HCT116 (cell line): ENCODE measurements at regions not wholly inside any gene's neighbourhood (a gene's known extent, or its start where the extent isn't known, plus 50 kb on each side); places are given as distances from the start of the nearest gene placed in this dataset.

Source experiments
- ATAC-seq: fragments of 200-7000 bp; cut with Tn5 transposase; 2 replicates; pipeline ENCODE4 v1.9.1; 2020; ENCODE audit warnings: mild to moderate bottlenecking, moderate library complexity
- BruUV-seq: library from RNA; stranded (reverse); fragments of 400-500 nt; replicated peaks from 2 replicates; lab custom pipeline; 2021; lab: Mats Ljungman, UMichigan
- CTCF ChIA-PET: fragments of 300-600 bp; sonication (Branson Sonifier 250); formaldehyde crosslinking; loops from one replicate; lab custom pipeline; 2021; ENCODE audit warnings: antibody characterized with exemption; lab: Charles Lee
- POLR2A ChIA-PET: fragments of 300-600, 350-600 bp; sonication (Branson Sonifier 250); formaldehyde crosslinking; loops from one replicate; lab custom pipeline; 2021; ENCODE audit warnings: antibody characterized with exemption; lab: Charles Lee
- RAD21 ChIA-PET, 2 experiments: fragments of 300-600 bp; sonication (Branson Sonifier 250); formaldehyde crosslinking; loops; one replicate each; lab custom pipeline; 2023; ENCODE audit warnings: low total read pairs in 2 of 2; ENCODE audit not compliant: uncharacterized antibody in 2 of 2, unreplicated experiment in 2 of 2, low non-redundant PET in 1 of 2; lab: Charles Lee
- DNase-seq: peaks from one replicate; pipeline ENCODE4 v3.0.0-alpha.2; 2010; ENCODE audit warnings: low read depth, low spot score
- H2AFZ ChIP-seq: fragments of 200-600 bp; shearing (Covaris generic), sonication (generic); 2 replicates; pipeline ENCODE4 v1.6.1; 2017; ENCODE audit warnings: low read depth, mixed run types, mixed read lengths, antibody characterized with exemption, low read length; ENCODE audit not compliant: poor library complexity, severe bottlenecking
- H3K27ac ChIP-seq: 2 replicates; pipeline ENCODE4 v1.5.1; 2012; ENCODE audit warnings: low read depth, low read length
- H3K27me3 ChIP-seq: fragments of 200-600 bp; sonication (generic); 2 replicates; pipeline ENCODE4 v1.6.1; 2016; ENCODE audit warnings: mixed run types, low read length, mixed read lengths; ENCODE audit not compliant: insufficient read depth
- H3K36me3 ChIP-seq, 2 experiments: fragments of 200-500 bp in 1 of 2; fragments of 200-600 bp in 1 of 2; sonication (Bioruptor generic) in 1 of 2; sonication (generic) in 1 of 2; 2 replicates each; pipeline versions ENCODE4 v1.5.1 to v1.6.1; 2014 to 2016; ENCODE audit warnings: low read length in 2 of 2, inconsistent platforms in 1 of 2, mixed read lengths in 1 of 2, mixed run types in 1 of 2; ENCODE audit not compliant: insufficient read depth in 2 of 2, control insufficient read depth in 1 of 2
- H3K4me1 ChIP-seq, 2 experiments: fragments of 200-600 bp in 1 of 2; sonication (generic) in 1 of 2; 2 replicates each; pipeline versions ENCODE4 v1.5.1 to v1.6.1; 2012 to 2017; ENCODE audit warnings: low read length in 2 of 2, inconsistent platforms in 1 of 2, mild to moderate bottlenecking in 1 of 2, mixed read lengths in 1 of 2, mixed run types in 1 of 2, moderate library complexity in 1 of 2; ENCODE audit not compliant: insufficient read depth in 2 of 2, control insufficient read depth in 1 of 2
- H3K4me2 ChIP-seq: fragments of 200-600 bp; sonication (generic); 2 replicates; pipeline ENCODE4 v1.6.1; 2017; ENCODE audit warnings: mixed run types, low read length, mixed read lengths
- H3K4me3 ChIP-seq, 2 experiments: fragments of 200-600 bp in 1 of 2; sonication (generic) in 1 of 2; replicated peaks in 1 of 2; 2 replicates each; pipeline ENCODE4 v1.5.1; 2011 to 2016; ENCODE audit warnings: low read length in 2 of 2, control low read depth in 1 of 2, low read depth in 1 of 2, mild to moderate bottlenecking in 1 of 2, mixed read lengths in 1 of 2, mixed run types in 1 of 2
- H3K79me2 ChIP-seq: fragments of 200-600 bp; sonication (generic); 2 replicates; pipeline ENCODE4 v1.6.1; 2017; ENCODE audit warnings: mild to moderate bottlenecking, mixed run types, low read length, moderate library complexity, mixed read lengths; ENCODE audit not compliant: insufficient read depth
- H3K9ac ChIP-seq: fragments of 200-600 bp; sonication (generic); 2 replicates; pipeline ENCODE4 v1.6.1; 2016; ENCODE audit warnings: low read length, mixed read lengths
- H3K9me2 ChIP-seq: fragments of 200-600 bp; sonication (generic), shearing (Covaris generic); 2 replicates; pipeline ENCODE4 v1.6.1; 2017; ENCODE audit warnings: mixed run types, mild to moderate bottlenecking, moderate library complexity; ENCODE audit not compliant: insufficient read depth
- H3K9me3 ChIP-seq, 2 experiments: fragments of 200-500 bp in 1 of 2; fragments of 200-600 bp in 1 of 2; sonication (Bioruptor generic) in 1 of 2; sonication (generic) in 1 of 2; 2 replicates each; pipeline ENCODE4 v1.6.1; 2014 to 2017; ENCODE audit warnings: low read length in 2 of 2, mixed read lengths in 2 of 2, inconsistent platforms in 1 of 2, low read depth in 1 of 2, mild to moderate bottlenecking in 1 of 2, mixed run types in 1 of 2, moderate library complexity in 1 of 2; ENCODE audit not compliant: control insufficient read depth in 1 of 2, insufficient read depth in 1 of 2
- H4K20me1 ChIP-seq: fragments of 200-600 bp; sonication (generic), shearing (Covaris generic); 2 replicates; pipeline ENCODE4 v1.6.1; 2017; ENCODE audit warnings: mixed run types, mild to moderate bottlenecking, moderate library complexity; ENCODE audit not compliant: insufficient read depth
- CEBPB ChIP-seq: IDR thresholded peaks from 2 replicates; pipeline ENCODE4 v1.6.1; 2012; ENCODE audit warnings: low read depth
- EGR1 ChIP-seq: IDR thresholded peaks from 2 replicates; pipeline ENCODE4 v1.6.1; 2012; ENCODE audit warnings: low read depth
- ELF1 ChIP-seq: IDR thresholded peaks from 2 replicates; pipeline ENCODE4 v1.6.1; 2012; ENCODE audit warnings: low read depth, borderline replicate concordance
- EZH2phosphoT487 ChIP-seq: fragments of 200-600 bp; IDR thresholded peaks from 2 replicates; pipeline ENCODE4 v1.6.1; 2018; ENCODE audit warnings: antibody characterized with exemption, borderline replicate concordance
- FOSL1 ChIP-seq: IDR thresholded peaks from 2 replicates; pipeline ENCODE4 v1.6.1; 2012; ENCODE audit warnings: low read depth
- MAX ChIP-seq: IDR thresholded peaks from 2 replicates; pipeline ENCODE4 v1.6.1; 2012
- POLR2AphosphoS5 ChIP-seq: IDR thresholded peaks from 2 replicates; pipeline ENCODE4 v1.6.1; 2011; ENCODE audit warnings: mild to moderate bottlenecking, low read depth, low read length, moderate library complexity
- RAD21 ChIP-seq: IDR thresholded peaks from 2 replicates; pipeline ENCODE4 v1.6.1; 2012; ENCODE audit warnings: low read depth, mild to moderate bottlenecking
- SIN3A ChIP-seq: IDR thresholded peaks from 2 replicates; pipeline ENCODE4 v1.6.1; 2012; ENCODE audit warnings: low read depth
- SP1 ChIP-seq: IDR thresholded peaks from 2 replicates; pipeline ENCODE4 v1.6.1; 2012; ENCODE audit warnings: low read depth
- SRF ChIP-seq: IDR thresholded peaks from 2 replicates; pipeline ENCODE4 v1.6.1; 2012; ENCODE audit warnings: low read depth
- TCF7L2 ChIP-seq: IDR thresholded peaks from 2 replicates; pipeline ENCODE4 v1.7.0; 2011; ENCODE audit warnings: borderline replicate concordance, inconsistent platforms; ENCODE audit not compliant: insufficient read depth, insufficient read length; ENCODE audit errors: extremely low read depth
- YY1 ChIP-seq: IDR thresholded peaks from 2 replicates; pipeline ENCODE4 v1.6.1; 2011; ENCODE audit warnings: low read length, low read depth, moderate library complexity, mild to moderate bottlenecking; ENCODE audit not compliant: insufficient replicate concordance; ENCODE audit errors: extremely low read depth
- ZBTB33 ChIP-seq: IDR thresholded peaks from 2 replicates; pipeline ENCODE4 v1.6.1; 2011; ENCODE audit warnings: mild to moderate bottlenecking, low read length, moderate library complexity; ENCODE audit not compliant: insufficient replicate concordance; ENCODE audit errors: extremely low read depth
- ZFX ChIP-seq: fragments of 450-650 bp; IDR thresholded peaks from 2 replicates; pipeline ENCODE4 v1.6.1; 2017
- intact Hi-C: fragments of 100-400 bp; cut with micrococcal nuclease; formaldehyde crosslinking; loops from 2 replicates; pipeline ENCODE4 v1.10.0; 2022
- TF ChIP-seq, protein P1 (sequence below): IDR thresholded peaks from 2 replicates; pipeline ENCODE4 v1.6.1; 2012; ENCODE audit warnings: low read depth
- TF ChIP-seq, protein P2 (sequence below): IDR thresholded peaks from 2 replicates; pipeline ENCODE4 v1.6.1; 2012

DNA sequence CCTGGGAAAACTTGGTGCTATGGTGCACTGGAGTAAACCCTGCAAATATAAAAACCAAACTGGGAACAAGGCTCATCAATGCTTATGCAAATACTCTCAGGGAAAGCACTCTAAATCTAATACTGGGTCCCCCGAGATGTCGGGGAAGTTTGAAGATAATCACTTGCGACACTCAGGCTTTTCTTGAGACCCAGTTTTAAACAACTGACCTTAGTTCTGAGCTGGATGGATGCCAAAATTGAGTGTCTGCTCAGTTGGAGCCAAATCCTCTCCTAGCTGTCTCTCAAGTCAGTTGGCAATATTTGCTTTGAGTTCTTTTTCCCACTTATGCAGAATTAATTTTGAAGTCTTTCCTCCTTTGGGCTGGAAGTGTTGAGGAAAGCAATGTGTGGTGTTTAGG is 75.5 kb upstream of the CD2AP start:
- Histone ChIP-seq H3K4me3 (no peak overlapping the region), H4K20me1 (no peaks in the 10 kb centered on the region)
- CTCF ChIA-PET, result no interaction called here
- ATAC-seq, result no peak
- no peak for TF ChIP-seq SP1
- TF ChIP-seq SIN3A, result no peak
- TF ChIP-seq, protein P1, sequence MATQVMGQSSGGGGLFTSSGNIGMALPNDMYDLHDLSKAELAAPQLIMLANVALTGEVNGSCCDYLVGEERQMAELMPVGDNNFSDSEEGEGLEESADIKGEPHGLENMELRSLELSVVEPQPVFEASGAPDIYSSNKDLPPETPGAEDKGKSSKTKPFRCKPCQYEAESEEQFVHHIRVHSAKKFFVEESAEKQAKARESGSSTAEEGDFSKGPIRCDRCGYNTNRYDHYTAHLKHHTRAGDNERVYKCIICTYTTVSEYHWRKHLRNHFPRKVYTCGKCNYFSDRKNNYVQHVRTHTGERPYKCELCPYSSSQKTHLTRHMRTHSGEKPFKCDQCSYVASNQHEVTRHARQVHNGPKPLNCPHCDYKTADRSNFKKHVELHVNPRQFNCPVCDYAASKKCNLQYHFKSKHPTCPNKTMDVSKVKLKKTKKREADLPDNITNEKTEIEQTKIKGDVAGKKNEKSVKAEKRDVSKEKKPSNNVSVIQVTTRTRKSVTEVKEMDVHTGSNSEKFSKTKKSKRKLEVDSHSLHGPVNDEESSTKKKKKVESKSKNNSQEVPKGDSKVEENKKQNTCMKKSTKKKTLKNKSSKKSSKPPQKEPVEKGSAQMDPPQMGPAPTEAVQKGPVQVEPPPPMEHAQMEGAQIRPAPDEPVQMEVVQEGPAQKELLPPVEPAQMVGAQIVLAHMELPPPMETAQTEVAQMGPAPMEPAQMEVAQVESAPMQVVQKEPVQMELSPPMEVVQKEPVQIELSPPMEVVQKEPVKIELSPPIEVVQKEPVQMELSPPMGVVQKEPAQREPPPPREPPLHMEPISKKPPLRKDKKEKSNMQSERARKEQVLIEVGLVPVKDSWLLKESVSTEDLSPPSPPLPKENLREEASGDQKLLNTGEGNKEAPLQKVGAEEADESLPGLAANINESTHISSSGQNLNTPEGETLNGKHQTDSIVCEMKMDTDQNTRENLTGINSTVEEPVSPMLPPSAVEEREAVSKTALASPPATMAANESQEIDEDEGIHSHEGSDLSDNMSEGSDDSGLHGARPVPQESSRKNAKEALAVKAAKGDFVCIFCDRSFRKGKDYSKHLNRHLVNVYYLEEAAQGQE, result no peak
- no peak for TF ChIP-seq SRF
- no peak for TF ChIP-seq CEBPB
- TF ChIP-seq EZH2phosphoT487, result no peak
- no peak for TF ChIP-seq ZBTB33
- TF ChIP-seq POLR2AphosphoS5, result no peak
- no peak for TF ChIP-seq ZFX
- no peak for TF ChIP-seq EGR1
- TF ChIP-seq MAX, result no peak
- TF ChIP-seq, protein P2, sequence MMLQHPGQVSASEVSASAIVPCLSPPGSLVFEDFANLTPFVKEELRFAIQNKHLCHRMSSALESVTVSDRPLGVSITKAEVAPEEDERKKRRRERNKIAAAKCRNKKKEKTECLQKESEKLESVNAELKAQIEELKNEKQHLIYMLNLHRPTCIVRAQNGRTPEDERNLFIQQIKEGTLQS, result no peak
- no peak for TF ChIP-seq FOSL1
- no peak for TF ChIP-seq RAD21
- no peak for TF ChIP-seq ELF1
- TF ChIP-seq YY1, result no peak
- no peak for TF ChIP-seq TCF7L2
- TF ChIP-seq, all 23 proteins: peak for 0
- no peaks in the 10 kb centered on the region for H3K27me3 ChIP-seq
- peaks cover 3 to 9% of the 10 kb centered on the region in 2 experiments; a peak in 2 of 4 replicates for H3K4me1 ChIP-seq
- intact Hi-C loops, result no loop called here
- no peak for DNase-seq
- no peaks in the 10 kb centered on the region for H3K36me3 ChIP-seq
- H3K9me3 ChIP-seq, result no peaks in the 10 kb centered on the region
- ChIA-PET RAD21 (no interaction called here), POLR2A (no interaction called here)
- no peak overlapping the region for H2AFZ ChIP-seq
- no TSS peak for BruUV-seq
- no peaks in the 10 kb centered on the region for H3K79me2 ChIP-seq
- no peak overlapping the region for H3K27ac ChIP-seq
- H3K9ac ChIP-seq, result no peak overlapping the region
- no peak overlapping the region for H3K4me2 ChIP-seq
- no peaks in the 10 kb centered on the region for H3K9me2 ChIP-seq
